GM18861 (cell line): ENCODE measurements at regions not wholly inside any gene's neighbourhood (a gene's known extent, or its start where the extent isn't known, plus 50 kb on each side); places are given as distances from the start of the nearest gene placed in this dataset.

Experiments used
- ATAC-seq: cut with Tn5 transposase; IDR thresholded peaks from one replicate; pipeline ENCODE4 v1.9.1; 2021; ENCODE audit not compliant: unreplicated experiment

DNA sequence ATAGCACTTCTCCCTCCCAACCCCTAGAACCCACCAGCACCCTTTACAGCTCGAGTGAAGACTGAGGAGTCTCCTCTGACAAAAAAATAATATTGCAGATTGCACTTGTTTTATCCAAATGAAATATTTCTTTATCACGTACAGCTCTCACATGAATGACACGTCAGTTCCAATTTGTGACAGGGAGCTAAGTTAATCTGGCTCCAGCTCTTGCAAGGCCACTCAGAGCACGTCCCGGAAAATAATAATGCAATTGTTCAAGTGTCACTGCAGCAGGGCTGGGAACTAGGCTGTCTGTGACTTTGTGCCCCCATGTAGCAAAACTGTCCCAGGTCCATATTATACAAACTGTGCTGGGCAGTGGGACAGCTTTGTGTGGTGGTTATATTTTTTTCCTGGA, 539.6 kb downstream of the VRK1 start:
- ATAC-seq, result no peak

DNA sequence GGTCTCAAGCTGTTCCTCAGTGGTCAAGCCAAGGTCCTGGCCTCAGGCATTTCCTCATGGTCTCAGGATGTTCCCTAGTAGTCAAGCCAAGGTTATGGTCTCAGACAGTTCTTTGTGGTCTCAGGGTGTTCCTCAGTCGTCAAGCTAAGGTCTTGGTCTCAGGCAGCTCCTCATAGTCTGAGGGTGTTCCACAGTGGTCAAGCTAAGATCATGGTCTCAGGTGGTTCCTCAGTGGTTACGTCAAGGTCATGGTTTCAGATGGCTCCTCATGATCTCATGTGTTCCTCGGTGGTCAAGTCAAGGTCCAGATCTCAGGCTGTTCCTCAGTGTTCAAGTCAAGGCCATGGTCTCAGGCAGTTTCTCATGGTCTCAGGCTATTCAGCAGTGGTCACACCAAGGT, 540.1 kb downstream of the VRK1 start:
- no peak for ATAC-seq

DNA sequence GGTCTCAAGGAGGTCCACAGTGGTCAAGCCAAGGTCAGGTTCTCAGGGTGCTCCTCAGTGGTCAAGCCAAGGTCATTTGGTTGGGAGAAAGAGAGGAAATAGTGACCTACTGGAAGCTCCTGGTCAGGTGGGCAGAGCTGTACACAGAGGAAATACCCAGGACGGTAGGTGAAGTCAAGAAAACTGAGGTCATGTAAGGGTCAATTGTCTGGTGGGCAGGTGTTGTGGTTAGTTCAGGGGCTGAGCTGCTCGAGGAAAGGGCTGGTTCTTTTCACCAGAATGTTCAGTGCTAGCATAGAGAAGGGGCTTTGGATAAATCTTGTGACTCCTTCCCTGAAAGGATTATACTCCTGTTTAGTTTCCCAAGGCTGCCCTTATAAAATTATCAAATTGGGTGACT, 540.5 kb downstream of the VRK1 start:
- no peak for ATAC-seq

- ATAC-seq, result no peak
These were observed 547.5 kb downstream of the VRK1 start for GRCh38 chr14:97344666-97345065.

GRCh38 chr14:97346675-97347074, 549.5 kb downstream of the VRK1 start:
- no peak for ATAC-seq

- ATAC-seq, result no peak
These were observed 552.3 kb downstream of the VRK1 start for GRCh38 chr14:97349463-97349862.

GRCh38 chr14:97349946-97350345, 552.8 kb downstream of the VRK1 start:
- no peak for ATAC-seq

GRCh38 chr14:97350415-97350814, 553.2 kb downstream of the VRK1 start:
- ATAC-seq, result no peak

DNA sequence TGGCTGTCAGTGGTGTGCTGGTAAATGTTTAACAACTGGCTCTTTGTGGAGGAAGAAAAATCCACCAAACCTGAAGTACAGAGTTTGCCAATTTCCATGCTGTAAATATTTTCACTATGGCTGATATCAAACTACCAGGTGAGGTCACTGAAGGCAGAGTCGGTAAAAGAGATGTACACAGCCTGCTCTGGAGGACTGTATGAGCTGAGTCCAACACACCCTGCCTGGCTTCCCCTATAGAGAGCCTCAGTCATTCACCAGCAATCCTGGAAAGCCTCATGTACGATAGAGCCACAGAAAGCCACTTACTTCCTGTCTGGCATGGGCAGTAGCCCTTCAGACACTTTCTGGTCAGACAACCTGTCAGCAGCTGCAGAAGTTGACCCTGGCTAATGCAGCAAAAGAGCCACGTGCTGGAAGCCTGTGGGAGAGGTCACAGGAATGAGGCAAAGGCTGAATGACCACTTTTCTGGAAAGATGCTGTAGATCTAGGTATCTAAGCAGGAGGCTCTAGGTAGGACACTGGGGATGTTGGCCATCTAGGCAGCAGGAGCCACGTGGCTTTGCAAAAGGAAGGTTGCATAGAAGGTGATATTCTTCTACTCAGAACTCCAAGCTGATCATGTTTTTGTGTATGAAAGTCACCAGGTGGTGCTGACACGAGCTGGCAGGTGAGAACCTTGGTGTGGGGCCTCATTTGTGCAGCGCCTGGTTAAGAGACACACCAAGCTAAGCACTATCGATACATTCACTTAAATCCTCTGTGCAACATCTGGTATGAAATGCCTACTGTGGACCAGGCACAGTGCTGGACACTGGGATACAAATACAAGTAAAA, 553.9 kb downstream of the VRK1 start:
- no peak for ATAC-seq

DNA sequence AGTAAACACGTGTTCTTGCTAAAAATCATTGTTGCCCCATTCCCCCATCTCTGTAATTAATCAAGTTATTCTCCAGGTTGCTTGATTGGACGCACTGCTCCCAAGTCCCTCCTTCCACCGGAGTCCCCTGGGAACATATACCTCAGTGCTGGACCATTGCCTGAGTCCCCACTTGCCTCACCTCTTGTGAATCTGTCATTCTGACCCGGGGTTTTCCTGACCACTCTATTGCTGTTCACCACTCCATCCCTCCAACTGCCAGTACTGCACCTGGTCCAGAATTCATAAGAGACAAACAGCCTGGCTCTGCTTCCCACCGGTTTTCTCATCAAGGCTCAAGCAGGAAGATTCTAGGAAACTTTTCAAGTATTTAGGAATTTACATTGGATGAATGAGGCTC, 555.9 kb downstream of the VRK1 start:
- no peak for ATAC-seq

DNA sequence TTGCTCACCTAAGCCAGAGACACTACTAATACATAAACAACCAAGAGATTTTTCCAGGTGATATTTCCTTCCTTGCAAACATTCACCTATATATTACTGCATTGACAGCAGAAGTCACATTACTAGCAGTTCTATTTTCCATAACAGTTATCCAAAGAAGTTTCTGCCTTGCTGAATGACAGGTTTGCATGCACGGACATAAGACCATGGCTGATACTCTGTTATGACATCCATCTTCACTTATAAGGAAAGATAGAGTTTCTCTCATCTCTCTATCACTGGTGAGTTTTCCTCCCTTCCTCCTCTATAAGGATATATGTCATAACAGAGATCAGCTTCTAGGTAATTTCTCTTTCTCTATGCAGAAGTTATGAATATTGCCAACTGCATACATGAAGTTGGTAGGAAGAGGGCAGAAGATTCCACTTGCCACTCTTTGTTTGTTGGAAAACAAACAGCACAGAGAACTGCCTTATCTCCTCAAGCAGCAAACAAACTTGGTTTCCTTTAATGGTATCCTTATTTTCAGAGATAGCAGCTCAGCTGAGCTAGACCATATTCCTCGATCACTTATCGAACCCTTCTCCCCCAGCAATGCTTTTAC, 557.0 kb downstream of the VRK1 start:
- ATAC-seq, result no peak

GRCh38 chr14:97359341-97359740, 562.2 kb downstream of the VRK1 start:
- no peak for ATAC-seq

DNA sequence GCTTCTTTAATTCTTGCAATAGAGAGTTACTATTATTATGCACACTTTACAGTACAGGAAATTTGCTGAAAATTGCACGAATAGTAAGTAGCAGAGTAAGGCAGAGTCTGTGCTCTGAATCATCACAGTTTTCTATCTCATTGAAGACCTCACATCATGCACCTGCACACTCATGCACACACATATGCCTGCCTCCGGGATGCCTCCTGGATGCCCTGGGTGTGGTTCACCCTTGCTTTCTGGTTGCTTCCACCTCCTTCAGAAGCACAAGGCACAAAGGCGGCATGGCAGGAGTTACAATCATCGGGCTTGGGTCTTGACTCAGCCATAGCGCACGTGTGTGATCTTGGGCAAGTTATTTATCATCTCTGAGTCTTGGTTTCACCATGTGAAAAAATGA, 564.0 kb downstream of the VRK1 start:
- ATAC-seq, result no peak

GRCh38 chr14:97361958-97362357, 564.8 kb downstream of the VRK1 start:
- no peak for ATAC-seq

DNA sequence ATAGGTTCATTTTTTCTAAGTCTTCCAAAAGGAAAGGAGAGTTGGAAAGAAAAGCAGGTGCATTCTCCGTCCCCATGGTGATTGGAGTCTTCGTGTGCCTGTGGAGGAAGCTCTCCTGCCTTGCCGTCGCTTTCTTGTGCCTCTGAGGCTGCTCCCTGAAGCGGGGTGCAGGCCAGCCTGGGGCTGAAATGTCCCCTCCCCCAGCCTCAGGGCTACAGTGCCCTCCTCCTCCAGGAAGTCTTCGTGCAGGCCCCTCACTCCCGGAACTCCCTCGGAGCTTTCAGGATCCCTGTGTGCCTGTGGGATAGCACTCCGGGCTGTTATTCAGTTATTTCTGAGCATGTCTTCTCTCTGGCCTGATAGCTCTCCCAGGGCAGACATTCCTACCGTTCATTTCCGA, 569.2 kb downstream of the VRK1 start:
- ATAC-seq, result no peak

- ATAC-seq, result no peak
These were observed 570.1 kb downstream of the VRK1 start for GRCh38 chr14:97367278-97367677.

GRCh38 chr14:97368049-97368448, 570.9 kb downstream of the VRK1 start:
- ATAC-seq, result no peak

DNA sequence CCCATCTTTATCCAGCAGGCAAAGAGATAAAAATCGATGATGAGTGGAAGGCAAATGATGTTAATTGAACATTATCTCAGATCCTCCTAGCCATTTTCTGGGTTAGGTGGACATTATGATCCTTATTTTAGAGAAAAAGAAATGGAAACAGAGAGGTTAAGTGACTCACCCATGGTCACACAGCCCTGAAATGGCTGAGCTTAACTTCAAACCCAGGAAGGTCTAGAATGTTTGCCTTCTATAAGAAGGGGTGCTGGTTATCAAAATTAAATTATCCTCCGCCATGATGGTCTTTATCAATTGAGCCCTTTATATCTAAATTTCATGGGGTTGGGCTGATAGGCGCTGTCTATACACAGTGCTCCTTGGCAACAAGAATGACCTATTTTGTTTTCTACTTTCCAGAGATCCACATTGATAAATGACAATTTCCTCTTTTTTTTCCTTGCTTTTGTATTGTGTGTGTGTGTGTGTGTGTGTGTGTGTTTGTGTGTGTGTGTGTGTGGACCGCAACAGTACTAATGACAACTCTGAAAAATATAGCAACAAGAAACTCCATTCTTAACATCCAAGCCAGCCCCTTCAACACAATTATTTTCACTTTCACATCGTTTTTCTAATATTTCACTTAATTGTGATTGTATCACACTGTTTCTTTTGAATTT, 571.9 kb downstream of the VRK1 start:
- ATAC-seq, result no peak

DNA sequence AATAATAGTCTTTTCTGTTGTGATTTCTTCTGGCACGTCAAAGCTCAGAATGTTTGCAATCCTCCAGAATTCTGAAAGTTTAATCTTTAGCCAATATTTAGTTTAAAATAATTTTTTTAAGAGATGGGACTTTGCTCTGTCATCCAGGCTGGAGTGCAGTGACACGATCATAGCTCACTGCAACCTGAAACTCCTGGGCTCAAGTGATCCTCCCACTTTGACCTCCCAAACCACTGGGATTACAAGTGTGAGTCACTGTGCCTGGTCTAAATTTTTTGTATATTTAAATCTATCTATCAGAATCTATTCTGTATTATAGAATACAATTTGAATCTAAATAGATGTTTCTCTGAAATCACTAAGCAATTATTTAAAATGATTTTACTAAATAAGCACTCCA, 572.7 kb downstream of the VRK1 start:
- ATAC-seq, result no peak

DNA sequence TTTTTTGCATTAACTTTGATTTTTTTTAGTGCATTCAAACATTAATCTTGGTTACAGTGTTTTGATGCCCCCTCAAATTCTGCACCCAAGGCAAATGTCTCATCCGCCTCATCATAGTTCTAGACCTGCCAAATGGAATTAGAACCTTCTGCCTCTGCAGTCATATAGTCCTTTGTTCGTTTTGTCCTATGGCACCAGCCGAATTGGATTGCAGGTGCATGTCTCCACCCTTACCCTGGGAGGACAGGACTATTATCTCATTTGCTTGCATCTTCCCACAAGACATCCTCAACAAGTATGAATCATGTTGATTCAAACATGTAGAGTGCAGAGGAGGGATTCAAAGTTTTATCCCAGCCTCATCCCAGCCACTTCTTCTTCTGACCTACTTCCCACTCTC, 579.1 kb downstream of the VRK1 start:
- no peak for ATAC-seq

GRCh38 chr14:97377550-97377949, 580.4 kb downstream of the VRK1 start:
- ATAC-seq, result no peak

DNA sequence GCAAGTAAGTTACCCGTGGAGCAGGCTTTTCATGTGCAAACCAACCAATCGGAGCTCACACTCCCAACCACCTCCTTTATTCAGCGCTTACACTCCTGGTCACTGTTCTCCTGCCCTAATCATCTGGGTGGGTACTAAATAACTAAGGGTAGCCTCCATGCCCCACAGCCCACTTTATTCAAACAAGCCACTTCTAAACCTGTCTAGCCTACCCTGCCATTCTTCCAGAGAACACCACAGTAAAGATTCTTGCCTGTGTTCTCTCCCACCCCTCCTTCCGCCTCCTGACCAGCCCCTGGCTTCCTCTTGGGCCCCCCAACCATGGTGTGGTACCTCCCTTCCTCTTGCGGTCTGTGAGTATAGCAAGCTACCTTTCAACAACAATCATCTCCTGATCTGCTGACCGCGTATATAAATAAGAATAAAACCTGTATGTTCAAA, 581.9 kb downstream of the VRK1 start:
- no peak for ATAC-seq
